ENCODE measurements at regions not wholly inside any gene's neighbourhood (a gene's known extent, or its start where the extent isn't known, plus 50 kb on each side); places are given as distances from the start of the nearest gene placed in this dataset.

GRCh38 chr5:2902186-2902585 lies 150.7 kb upstream of the IRX2 start:
- H3K4me1 ChIP-seq (ENCODE audit: control insufficient read depth in 3 of 3, insufficient read depth in 2 of 3, low read depth in 1 of 3, low read length in 2 of 3) = no peaks in the 10 kb centered on the region
- no peaks in the 10 kb centered on the region for H3K36me3 ChIP-seq (ENCODE audit: control insufficient read depth in 3 of 3, insufficient read depth in 2 of 3, low read depth in 1 of 3, low read length in 3 of 3)
- H3K27ac ChIP-seq (ENCODE audit: low read depth in 1 of 3, low read length in 2 of 3) = no peak overlapping the region
- no peaks in the 10 kb centered on the region for H3K27me3 ChIP-seq (ENCODE audit: control insufficient read depth in 3 of 3, insufficient read depth in 3 of 3, low read length in 3 of 3)
- no peaks in the 10 kb centered on the region for H3K9me3 ChIP-seq (ENCODE audit: control insufficient read depth in 2 of 2, insufficient read depth in 1 of 2, low read depth in 1 of 2, low read length in 1 of 2)
- FAIRE-seq (no peak), DNase-seq (no peak)
- WGBS, 3 donors = 62 to 71% (median 63%) methylated on average over 5 of the region's 5 CpGs
- no peak overlapping the region for H3K4me3 ChIP-seq (ENCODE audit: low read depth in 1 of 3, low read length in 3 of 3)

- no peaks in the 10 kb centered on the region for H3K9me3 ChIP-seq (ENCODE audit: control insufficient read depth in 2 of 2, insufficient read depth in 1 of 2, low read depth in 1 of 2, low read length in 1 of 2)
- 78 to 82% (median 80%) methylated on average over 10 of the region's 10 CpGs for whole genome bisulfite sequencing, 3 donors
- no peaks in the 10 kb centered on the region for H3K27me3 ChIP-seq (ENCODE audit: control insufficient read depth in 3 of 3, insufficient read depth in 3 of 3, low read length in 3 of 3)
- no peak overlapping the region for H3K4me3 ChIP-seq (ENCODE audit: low read depth in 1 of 3, low read length in 3 of 3)
- H3K27ac ChIP-seq (ENCODE audit: low read depth in 1 of 3, low read length in 2 of 3) = no peak overlapping the region
- H3K4me1 ChIP-seq (ENCODE audit: control insufficient read depth in 3 of 3, insufficient read depth in 2 of 3, low read depth in 1 of 3, low read length in 2 of 3) = no peaks in the 10 kb centered on the region
- no peak for DNase-seq
- FAIRE-seq = no peak
- H3K36me3 ChIP-seq (ENCODE audit: control insufficient read depth in 3 of 3, insufficient read depth in 2 of 3, low read depth in 1 of 3, low read length in 3 of 3) = no peaks in the 10 kb centered on the region
These were observed 150.0 kb upstream of the IRX2 start for GRCh38 chr5:2901511-2901910.

GRCh38 chr5:2901096-2901495 lies 149.6 kb upstream of the IRX2 start:
- H3K9me3 ChIP-seq (ENCODE audit: control insufficient read depth in 2 of 2, insufficient read depth in 1 of 2, low read depth in 1 of 2, low read length in 1 of 2) = no peaks in the 10 kb centered on the region
- DNase-seq (no peak), FAIRE-seq (no peak)
- H3K27ac ChIP-seq (ENCODE audit: low read depth in 1 of 3, low read length in 2 of 3) = no peak overlapping the region
- no peak overlapping the region for H3K4me3 ChIP-seq (ENCODE audit: low read depth in 1 of 3, low read length in 3 of 3)
- WGBS, 3 donors = 74 to 79% (median 75%) methylated on average over 6 of the region's 6 CpGs
- no peaks in the 10 kb centered on the region for H3K36me3 ChIP-seq (ENCODE audit: control insufficient read depth in 3 of 3, insufficient read depth in 2 of 3, low read depth in 1 of 3, low read length in 3 of 3)
- H3K4me1 ChIP-seq (ENCODE audit: control insufficient read depth in 3 of 3, insufficient read depth in 2 of 3, low read depth in 1 of 3, low read length in 2 of 3) = no peaks in the 10 kb centered on the region
- no peaks in the 10 kb centered on the region for H3K27me3 ChIP-seq (ENCODE audit: control insufficient read depth in 3 of 3, insufficient read depth in 3 of 3, low read length in 3 of 3)

GRCh38 chr5:2900360-2900759 lies 148.9 kb upstream of the IRX2 start:
- Histone ChIP-seq H3K9me3 (ENCODE audit: control insufficient read depth in 2 of 2, insufficient read depth in 1 of 2, low read depth in 1 of 2, low read length in 1 of 2) (no peaks in the 10 kb centered on the region), H3K27ac (ENCODE audit: low read depth in 1 of 3, low read length in 2 of 3) (no peak overlapping the region), H3K27me3 (ENCODE audit: control insufficient read depth in 3 of 3, insufficient read depth in 3 of 3, low read length in 3 of 3) (no peaks in the 10 kb centered on the region), H3K4me1 (ENCODE audit: control insufficient read depth in 3 of 3, insufficient read depth in 2 of 3, low read depth in 1 of 3, low read length in 2 of 3) (no peaks in the 10 kb centered on the region), H3K36me3 (ENCODE audit: control insufficient read depth in 3 of 3, insufficient read depth in 2 of 3, low read depth in 1 of 3, low read length in 3 of 3) (no peaks in the 10 kb centered on the region), H3K4me3 (ENCODE audit: low read depth in 1 of 3, low read length in 3 of 3) (no peak overlapping the region)
- DNase-seq = no peak
- FAIRE-seq = no peak

- H3K27me3 ChIP-seq (ENCODE audit: control insufficient read depth in 3 of 3, insufficient read depth in 3 of 3, low read length in 3 of 3) = no peaks in the 10 kb centered on the region
- H3K9me3 ChIP-seq (ENCODE audit: control insufficient read depth in 2 of 2, insufficient read depth in 1 of 2, low read depth in 1 of 2, low read length in 1 of 2) = no peaks in the 10 kb centered on the region
- WGBS, 3 donors = 80 to 87% (median 84%) methylated on average over 9 of the region's 9 CpGs
- no peaks in the 10 kb centered on the region for H3K36me3 ChIP-seq (ENCODE audit: control insufficient read depth in 3 of 3, insufficient read depth in 2 of 3, low read depth in 1 of 3, low read length in 3 of 3)
- H3K4me1 ChIP-seq (ENCODE audit: control insufficient read depth in 3 of 3, insufficient read depth in 2 of 3, low read depth in 1 of 3, low read length in 2 of 3) = no peaks in the 10 kb centered on the region
- no peak overlapping the region for H3K4me3 ChIP-seq (ENCODE audit: low read depth in 1 of 3, low read length in 3 of 3)
- no peak for FAIRE-seq
- H3K27ac ChIP-seq (ENCODE audit: low read depth in 1 of 3, low read length in 2 of 3) = no peak overlapping the region
- no peak for DNase-seq
These were observed 147.8 kb upstream of the IRX2 start for GRCh38 chr5:2899311-2899710.

GRCh38 chr5:2898661-2899060 lies 147.2 kb upstream of the IRX2 start:
- 44 to 70% (median 53%) methylated on average over 5 of the region's 5 CpGs for WGBS, 3 donors
- Histone ChIP-seq H3K4me1 (ENCODE audit: control insufficient read depth in 3 of 3, insufficient read depth in 2 of 3, low read depth in 1 of 3, low read length in 2 of 3) (no peaks in the 10 kb centered on the region), H3K9me3 (ENCODE audit: control insufficient read depth in 2 of 2, insufficient read depth in 1 of 2, low read depth in 1 of 2, low read length in 1 of 2) (no peaks in the 10 kb centered on the region), H3K36me3 (ENCODE audit: control insufficient read depth in 3 of 3, insufficient read depth in 2 of 3, low read depth in 1 of 3, low read length in 3 of 3) (no peaks in the 10 kb centered on the region), H3K27me3 (ENCODE audit: control insufficient read depth in 3 of 3, insufficient read depth in 3 of 3, low read length in 3 of 3) (no peaks in the 10 kb centered on the region), H3K27ac (ENCODE audit: low read depth in 1 of 3, low read length in 2 of 3) (no peak overlapping the region), H3K4me3 (ENCODE audit: low read depth in 1 of 3, low read length in 3 of 3) (no peak overlapping the region)
- FAIRE-seq (no peak), DNase-seq (no peak)

GRCh38 chr5:2897276-2897961 lies 145.9 kb upstream of the IRX2 start:
- Histone ChIP-seq H3K36me3 (ENCODE audit: control insufficient read depth in 3 of 3, insufficient read depth in 2 of 3, low read depth in 1 of 3, low read length in 3 of 3) (no peaks in the 10 kb centered on the region), H3K27me3 (ENCODE audit: control insufficient read depth in 3 of 3, insufficient read depth in 3 of 3, low read length in 3 of 3) (no peaks in the 10 kb centered on the region), H3K27ac (ENCODE audit: low read depth in 1 of 3, low read length in 2 of 3) (no peak overlapping the region), H3K9me3 (ENCODE audit: control insufficient read depth in 2 of 2, insufficient read depth in 1 of 2, low read depth in 1 of 2, low read length in 1 of 2) (no peaks in the 10 kb centered on the region), H3K4me1 (ENCODE audit: control insufficient read depth in 3 of 3, insufficient read depth in 2 of 3, low read depth in 1 of 3, low read length in 2 of 3) (no peaks in the 10 kb centered on the region), H3K4me3 (ENCODE audit: low read depth in 1 of 3, low read length in 3 of 3) (no peak overlapping the region)
- FAIRE-seq (no peak), DNase-seq (no peak)
- WGBS, 3 donors = 75 to 81% (median 81%) methylated on average over 17 of the region's 17 CpGs

- Histone ChIP-seq H3K4me1 (ENCODE audit: control insufficient read depth in 3 of 3, insufficient read depth in 2 of 3, low read depth in 1 of 3, low read length in 2 of 3) (no peaks in the 10 kb centered on the region), H3K4me3 (ENCODE audit: low read depth in 1 of 3, low read length in 3 of 3) (no peak overlapping the region), H3K27ac (ENCODE audit: low read depth in 1 of 3, low read length in 2 of 3) (no peak overlapping the region), H3K9me3 (ENCODE audit: control insufficient read depth in 2 of 2, insufficient read depth in 1 of 2, low read depth in 1 of 2, low read length in 1 of 2) (no peaks in the 10 kb centered on the region), H3K27me3 (ENCODE audit: control insufficient read depth in 3 of 3, insufficient read depth in 3 of 3, low read length in 3 of 3) (no peaks in the 10 kb centered on the region), H3K36me3 (ENCODE audit: control insufficient read depth in 3 of 3, insufficient read depth in 2 of 3, low read depth in 1 of 3, low read length in 3 of 3) (no peaks in the 10 kb centered on the region)
- 81 to 85% (median 81%) methylated on average over 29 of the region's 29 CpGs for WGBS, 3 donors
- FAIRE-seq (no peak), DNase-seq (no peak)
These were observed 145.1 kb upstream of the IRX2 start for GRCh38 chr5:2896371-2897275.

Data from small intestine (tissue), 7 donors.